GM19452 (cell line): ENCODE measurements at regions not wholly inside any gene's neighbourhood (a gene's known extent, or its start where the extent isn't known, plus 50 kb on each side); places are given as distances from the start of the nearest gene placed in this dataset.
"Not testable (repeated sequence)": the region's sequence is repeated elsewhere in the genome, so short reads cannot be mapped to it uniquely, and the experiment has no call there.

Experiments used
- ATAC-seq: cut with Tn5 transposase; IDR thresholded peaks from one replicate; pipeline ENCODE4 v1.9.1; 2021; ENCODE audit not compliant: unreplicated experiment

DNA sequence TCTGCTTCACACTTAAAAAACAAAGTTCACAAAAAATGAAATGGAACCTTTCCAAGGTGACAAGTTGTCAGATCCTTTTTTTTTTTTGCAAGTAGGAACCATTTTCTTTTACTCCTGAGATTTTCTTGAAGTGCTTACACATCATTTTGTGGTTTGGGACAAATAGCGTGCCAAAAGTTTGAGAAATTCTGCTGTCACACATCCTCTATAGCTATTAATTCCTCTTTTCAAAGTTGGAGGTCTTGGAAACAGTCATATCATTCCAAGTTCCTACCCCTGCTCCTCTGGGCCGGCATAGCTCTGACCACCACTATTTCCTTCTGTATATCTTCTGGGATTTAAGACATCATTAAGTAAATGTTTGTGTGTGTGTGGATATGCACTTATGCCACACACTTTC, 421.6 kb upstream of the SLC10A2 start:
- ATAC-seq: no peak

DNA sequence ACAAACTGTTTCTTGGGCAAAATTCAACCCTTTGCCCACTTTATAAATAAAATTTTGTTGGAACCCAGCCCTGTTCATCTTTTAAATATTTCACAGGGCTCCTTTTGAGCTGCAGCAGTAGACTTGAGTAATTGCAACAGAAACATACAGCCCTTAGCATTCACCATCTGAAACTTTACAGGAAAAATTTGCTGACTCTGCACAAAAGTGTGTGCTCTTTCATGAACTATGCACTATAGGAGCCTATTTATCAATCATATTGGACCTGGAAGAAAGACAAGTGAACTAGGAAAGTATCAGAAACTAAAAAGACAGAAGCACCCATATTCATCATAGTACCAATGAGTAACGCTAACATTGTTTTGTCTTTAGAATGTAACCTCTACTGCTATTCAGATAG, 406.9 kb upstream of the SLC10A2 start:
- ATAC-seq: no peak

DNA sequence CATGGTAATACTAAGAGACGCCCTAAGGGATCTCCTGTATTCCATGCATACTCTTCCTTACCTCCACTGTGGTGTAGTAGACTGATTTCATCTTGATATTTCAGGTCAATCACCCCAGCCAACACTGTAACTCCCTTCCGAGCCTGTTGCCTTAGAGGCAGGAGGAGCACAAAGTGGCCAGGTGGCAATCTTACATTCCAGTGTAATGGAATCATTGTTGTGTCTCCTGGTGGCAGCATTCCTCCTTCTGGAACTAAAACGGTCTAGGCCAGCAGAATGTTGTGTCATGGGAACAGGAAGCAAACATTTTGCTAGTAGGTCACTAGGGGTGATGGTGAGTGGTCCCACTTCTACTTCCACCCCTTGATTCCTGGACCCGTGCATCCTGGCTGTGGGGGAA, 405.7 kb upstream of the SLC10A2 start:
- no peak for ATAC-seq

DNA sequence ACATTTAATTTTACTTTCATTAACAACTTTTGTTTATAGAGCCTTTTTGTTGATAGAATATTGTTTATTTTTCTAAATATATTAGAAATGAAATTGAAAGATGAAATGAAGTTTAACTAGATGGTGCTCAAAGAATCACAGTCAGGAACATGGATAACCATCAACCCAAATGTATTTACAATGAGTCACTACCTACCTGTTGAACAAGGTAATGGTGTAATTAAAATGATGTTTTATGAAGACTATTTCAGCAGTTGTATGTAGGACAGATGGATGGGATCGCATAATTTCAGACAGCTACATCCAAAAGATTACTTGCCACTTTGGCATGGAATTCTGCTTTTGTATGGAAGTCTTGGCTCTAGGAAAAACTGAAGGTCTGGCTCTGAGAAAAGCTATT, 403.6 kb upstream of the SLC10A2 start:
- no peak for ATAC-seq

DNA sequence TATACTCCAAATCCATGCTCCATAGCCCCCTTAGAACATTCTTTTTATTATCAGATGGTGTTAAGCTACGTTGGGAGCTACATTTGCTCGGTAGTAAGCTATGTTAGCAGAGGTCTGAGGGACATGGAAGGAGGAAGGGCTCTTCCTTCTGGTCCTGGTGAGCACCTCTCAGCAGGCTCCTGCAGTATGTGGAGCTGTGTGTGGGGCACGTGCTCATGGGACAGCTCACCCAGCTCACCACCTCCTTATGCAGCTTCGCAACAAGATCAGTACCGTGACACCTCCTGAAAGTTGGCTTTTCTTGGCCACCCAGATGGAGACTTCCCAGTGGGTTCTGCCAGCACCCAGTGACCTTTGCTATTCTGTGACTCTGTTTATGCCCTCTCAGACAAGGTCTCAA, 400.5 kb upstream of the SLC10A2 start:
- no peak for ATAC-seq

DNA sequence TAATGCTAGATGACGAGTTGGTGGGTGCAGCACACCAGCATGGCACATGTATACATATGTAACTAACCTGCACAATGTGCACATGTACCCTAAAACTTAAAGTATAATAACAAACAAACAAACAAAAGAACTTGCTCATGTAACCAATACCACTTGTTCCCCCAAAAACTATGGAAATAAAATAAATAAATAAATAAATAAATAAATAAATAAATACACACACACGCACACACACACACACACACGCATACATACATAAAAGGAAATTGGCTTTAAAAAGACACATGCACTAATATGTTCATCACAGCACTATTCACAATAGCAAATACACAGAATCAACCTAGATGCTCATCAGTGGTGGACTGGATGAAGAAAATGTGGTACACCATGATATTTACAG, 394.0 kb upstream of the SLC10A2 start:
- not testable (repeated sequence) for ATAC-seq

DNA sequence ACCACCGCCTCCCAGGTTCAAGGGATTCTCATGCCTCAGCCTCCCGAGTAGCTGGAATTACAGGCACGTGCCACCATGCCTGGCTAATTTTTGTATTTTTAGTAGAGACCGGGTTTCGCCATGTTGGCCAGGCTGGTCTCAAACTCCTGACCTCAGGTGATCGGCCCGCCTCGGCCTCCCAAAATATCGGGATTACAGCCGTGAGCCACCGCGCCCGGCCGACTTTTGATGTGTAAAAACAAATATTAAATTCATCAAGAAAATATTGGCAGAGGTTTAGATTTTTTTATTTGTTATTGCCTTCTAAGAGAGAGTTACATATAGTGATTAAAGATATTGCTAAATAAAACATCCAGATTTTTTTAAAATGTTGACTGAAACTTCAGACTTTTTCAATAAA, 390.8 kb upstream of the SLC10A2 start:
- not testable (repeated sequence) for ATAC-seq

DNA sequence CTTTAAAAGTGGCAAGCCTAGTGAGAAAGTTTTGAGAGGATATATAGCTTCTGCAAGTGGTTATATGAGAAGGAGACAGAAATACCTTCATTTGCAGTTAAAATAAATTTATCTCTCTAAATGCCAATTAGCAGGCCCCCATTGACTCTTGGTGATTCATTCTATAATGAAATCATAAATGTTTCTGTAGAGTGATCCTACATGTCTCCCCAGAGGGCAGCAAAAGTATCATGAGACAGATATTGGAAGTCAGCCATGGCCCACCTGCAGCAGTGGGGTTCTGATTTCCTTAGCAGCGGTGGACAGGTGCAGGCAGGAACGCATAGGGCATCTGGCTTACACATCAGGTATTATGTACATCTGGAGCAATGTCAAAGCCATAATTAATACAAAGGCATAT, 385.4 kb upstream of the SLC10A2 start:
- ATAC-seq: no peak

DNA sequence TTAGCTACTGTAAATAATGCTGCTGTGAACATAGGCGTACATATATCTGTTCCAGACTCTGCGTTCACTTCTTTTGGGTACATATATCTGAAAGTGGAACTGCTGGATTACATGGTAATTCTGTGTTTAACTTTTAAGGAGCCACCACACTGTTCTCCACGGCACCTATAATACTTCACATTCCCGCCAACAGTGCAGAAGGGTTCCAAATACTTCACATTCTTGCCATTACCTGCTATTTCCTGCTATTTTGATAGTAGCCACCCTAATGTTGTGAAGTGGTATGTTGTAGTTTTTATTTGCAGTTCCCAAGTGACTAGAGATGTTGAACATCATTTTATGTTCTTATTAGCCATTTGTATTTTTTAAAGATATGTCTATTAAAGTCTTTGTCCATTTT, 377.4 kb upstream of the SLC10A2 start:
- ATAC-seq: no peak

DNA sequence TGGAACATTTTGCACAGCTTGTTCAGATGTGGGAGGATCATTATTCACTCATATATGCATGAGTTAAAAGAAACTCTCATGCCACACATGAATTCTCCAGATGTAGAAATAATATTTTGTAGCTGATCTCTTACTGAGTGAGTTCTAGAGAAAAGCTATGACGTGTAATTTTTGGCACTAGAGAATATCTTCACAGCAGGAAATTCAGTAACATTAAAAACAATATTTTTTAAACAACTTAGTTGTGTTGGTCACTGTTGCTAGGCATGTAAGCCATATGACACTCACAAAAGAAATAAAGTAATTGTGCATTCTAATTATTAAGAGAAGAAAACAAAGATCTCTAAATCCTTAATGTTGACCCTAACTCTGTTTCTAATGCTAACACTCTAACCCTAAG, 371.4 kb upstream of the SLC10A2 start:
- ATAC-seq: no peak

DNA sequence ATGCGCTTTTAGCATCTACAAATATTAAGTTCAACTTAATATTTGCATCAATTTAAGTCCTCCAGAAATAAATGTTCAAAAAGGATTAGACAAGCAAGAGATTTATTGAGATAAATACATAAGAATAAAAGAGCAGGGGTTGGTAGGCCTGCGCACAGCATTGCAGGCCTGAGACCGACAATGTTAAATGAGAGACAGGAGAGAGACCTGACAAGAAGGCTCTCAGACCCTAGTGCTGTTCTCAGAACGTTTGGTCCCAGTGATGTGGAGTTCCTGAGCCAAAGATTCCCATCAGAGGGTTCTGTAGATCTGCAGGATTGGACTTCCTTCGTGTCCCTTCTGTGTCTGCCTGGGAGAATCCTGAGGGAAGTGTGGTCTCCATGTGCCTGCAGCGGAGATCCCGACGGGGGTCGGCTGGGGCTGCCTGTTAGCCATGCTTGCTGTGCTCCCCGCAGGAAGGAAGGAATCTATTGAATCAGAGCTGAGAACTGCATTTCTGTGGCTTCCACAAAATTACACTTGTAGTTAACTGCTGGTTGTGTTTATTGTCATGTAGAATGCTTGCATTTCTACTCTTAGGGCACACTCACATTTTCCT, 369.9 kb upstream of the SLC10A2 start:
- no peak for ATAC-seq

DNA sequence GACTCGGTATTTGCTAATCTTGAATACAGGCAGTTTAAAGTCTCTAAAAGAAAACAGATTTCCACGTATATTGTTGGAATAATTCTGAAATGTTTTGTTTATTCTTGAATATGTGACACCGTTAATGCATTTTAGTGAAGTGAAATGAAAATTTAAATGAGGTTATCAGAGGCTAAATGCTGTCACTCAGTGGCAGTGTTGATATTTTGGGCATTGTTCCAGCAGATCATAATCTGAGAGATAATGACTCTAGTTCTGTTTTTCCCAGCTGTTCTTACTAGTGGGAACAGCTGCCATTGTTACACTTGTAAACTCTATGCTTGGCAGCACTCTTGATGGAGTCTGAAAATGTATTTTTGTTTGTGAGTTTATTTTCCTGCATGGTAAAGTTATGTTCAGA, 365.6 kb upstream of the SLC10A2 start:
- ATAC-seq: no peak

DNA sequence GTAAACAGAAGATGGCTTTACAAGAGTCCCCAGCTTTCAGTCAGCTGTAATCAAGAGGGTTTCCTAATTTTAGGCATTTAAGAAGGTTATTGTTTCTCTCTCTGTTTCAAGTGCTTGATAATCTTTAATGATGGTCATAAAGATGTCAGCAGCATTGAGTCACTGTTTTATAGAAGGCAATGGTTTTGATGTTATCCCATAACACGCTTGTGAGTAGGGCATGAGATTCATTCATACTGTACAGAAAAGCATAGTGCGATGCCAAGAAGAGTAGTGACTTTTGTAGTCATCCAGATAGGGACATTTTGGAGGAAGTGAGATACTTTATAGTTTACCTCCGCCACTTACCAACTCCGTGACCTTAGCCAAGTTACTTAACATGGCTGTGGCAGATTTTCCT, 364.2 kb upstream of the SLC10A2 start:
- no peak for ATAC-seq

DNA sequence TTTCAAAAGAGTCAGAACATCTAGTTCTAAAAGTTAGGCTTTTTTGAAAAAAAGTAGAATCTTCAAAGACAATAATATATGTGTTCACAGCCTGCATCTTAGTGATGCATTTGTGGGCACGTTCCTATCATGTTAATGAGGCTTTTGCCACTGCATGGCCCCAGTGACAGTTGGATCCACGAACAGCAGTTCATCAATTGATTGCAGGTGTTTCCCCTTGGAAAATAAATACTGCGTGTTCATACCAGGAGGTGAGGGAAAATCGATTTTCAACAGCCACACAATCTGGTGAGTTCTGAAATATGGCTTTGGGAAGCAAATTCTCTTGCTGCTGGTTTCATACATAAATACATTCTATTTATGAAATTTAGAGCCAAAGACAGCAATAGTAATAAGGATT, 343.8 kb upstream of the SLC10A2 start:
- ATAC-seq: no peak

DNA sequence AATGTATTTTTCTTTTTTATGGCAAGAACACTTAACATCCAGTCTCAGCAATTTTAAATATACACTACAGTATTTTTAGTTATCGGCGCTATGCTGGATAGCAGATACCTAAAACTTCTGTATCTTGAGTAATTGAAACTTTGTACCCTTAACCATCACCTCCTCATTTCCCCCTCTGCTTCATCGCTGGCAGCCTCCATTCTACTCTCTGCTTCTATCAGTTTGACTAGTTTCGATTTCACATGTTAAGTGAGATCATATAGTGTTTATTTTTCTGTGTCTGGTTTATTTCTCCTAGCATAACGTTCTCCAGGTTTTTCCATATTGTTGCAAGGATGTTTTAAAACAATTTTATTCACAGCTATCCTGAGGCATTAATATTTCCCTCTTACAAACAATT, 340.8 kb upstream of the SLC10A2 start:
- ATAC-seq: no peak

DNA sequence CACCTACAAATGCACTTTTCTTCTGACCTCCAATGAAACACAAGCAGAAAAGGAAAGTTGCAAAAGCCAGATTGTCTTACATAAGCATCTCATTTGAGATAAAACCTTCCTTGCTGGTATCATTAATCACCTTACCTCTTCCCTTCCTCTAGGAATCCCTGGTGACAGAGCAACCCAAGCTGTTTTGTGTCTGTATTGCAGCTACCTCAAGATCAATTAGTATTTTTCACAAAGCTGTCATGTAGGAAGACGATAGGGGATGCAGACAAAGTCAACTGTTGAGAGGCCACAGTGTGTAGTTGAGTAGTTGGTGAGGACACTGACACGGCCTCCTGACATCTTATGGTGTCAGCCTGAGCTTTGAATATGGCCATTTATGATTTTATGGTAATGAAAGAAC, 339.1 kb upstream of the SLC10A2 start:
- ATAC-seq: no peak

DNA sequence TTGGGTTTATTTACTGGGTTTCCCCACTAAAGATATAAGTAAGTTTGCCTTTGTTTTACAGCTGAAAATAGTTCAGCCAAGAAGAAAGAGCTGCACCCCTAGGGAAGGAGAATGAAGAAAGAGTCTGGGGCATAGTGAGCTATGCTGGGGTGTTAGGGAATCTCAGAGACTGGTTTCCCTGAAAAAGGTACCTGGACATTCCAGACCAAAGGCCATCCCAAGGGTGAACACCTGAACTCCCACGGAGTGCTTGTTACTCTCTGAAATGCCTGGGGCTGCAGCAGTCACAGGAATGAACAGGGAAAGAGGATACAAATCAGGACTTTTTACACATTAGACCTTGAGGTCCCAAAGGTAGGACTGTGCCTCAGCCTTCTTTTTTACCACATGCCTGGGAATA, 337.6 kb upstream of the SLC10A2 start:
- ATAC-seq: no peak

DNA sequence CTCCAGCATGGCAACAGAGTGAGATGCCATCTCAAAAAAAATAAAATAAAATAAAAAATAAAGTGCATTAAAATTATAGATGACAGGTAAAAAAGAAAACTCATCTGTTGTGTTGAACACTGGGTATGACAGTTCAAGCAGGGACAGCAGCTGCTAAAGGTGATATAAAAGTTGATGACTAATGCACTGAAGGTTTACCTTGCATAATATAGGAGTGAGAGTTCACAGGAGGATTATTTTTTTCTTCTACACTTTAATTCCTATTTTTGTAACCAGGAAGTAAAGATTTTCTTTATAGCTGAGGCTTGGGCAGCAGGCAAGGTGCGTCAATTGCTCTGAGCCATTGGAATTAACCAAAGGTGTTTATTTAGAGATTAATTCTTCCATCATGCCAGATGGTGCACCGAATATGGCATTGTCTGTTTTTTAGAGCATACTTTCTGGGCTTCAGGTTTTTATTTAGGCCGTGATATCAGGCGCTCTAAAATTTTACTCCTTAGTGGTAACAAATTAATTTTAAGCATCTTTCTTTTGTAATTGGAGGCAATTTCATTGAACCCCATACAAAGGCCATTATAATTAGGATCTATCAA, 337.0 kb upstream of the SLC10A2 start:
- ATAC-seq: no peak

DNA sequence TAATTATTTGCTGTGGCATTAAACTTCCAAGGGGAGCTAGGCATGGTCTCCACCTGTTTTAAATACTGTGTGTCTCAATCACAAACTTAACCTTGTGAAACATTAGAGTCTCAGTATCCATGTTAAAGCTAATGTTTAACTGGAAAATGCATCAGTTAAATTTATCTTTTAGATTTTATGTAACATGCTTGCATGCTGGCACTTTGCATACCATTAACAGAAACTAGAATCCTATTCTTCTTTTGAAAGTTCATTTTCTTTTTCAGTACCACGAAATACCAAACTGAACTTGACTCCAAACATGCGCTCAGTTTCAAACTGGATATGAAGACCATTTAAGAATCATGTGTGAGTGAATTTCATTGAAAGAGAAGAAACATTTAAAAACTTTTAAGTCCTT, 328.9 kb upstream of the SLC10A2 start:
- ATAC-seq: peak; percentile 50

DNA sequence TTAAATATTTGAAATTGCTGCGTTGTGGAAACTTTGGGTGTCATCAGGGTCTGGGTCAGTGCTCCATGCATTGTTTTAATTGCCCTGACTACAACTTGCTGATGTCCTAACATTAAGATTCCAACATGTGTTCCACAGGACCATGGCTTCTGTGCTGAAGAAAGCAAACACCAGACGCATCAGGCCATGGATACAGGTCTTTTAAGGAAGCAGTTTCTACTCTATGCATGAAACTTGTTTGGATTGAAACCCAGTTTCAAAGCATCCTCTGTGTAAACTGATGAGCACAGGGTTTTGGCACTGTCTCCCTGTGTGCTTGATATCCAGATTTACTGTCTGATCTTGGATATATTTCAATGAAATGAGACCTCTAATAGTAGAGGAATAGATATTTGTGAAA, 328.4 kb upstream of the SLC10A2 start:
- no peak for ATAC-seq

DNA sequence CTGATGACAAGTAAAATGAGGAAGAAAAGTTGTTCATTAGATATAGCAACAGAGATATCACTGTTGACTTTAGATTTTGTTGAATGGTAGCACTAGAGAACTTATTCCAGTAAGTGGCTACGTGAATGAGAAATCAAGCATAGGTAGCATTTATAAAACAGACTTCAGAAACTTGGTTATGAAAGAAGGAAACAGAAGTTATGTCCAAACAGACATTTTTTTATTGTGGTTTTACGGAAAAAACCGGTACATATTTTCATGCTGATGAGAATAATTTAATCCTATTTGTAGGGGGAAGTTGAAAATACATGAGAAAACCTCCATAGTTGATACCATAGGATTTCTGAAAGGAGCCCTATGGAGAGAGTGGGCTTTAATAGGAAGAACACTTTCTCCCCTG, 325.7 kb upstream of the SLC10A2 start:
- ATAC-seq: no peak

DNA sequence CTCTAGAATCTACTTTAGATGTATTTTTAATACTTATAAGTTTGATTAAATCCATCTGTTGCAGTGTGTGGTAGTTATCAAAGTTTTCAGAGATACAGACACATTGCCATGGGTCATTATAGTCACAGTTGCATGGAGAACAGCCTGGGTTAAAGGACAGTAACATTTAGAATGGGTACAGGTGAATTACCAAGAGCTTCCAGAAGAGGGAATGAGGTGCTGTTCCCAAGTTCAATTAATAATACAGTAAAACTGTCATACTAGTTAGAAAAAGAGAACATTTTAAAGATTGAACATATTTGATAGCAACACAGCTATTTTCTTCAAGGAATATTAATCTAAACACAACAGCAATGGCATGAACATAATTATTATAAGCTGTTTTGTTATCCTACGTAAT, 322.6 kb upstream of the SLC10A2 start:
- ATAC-seq: no peak

DNA sequence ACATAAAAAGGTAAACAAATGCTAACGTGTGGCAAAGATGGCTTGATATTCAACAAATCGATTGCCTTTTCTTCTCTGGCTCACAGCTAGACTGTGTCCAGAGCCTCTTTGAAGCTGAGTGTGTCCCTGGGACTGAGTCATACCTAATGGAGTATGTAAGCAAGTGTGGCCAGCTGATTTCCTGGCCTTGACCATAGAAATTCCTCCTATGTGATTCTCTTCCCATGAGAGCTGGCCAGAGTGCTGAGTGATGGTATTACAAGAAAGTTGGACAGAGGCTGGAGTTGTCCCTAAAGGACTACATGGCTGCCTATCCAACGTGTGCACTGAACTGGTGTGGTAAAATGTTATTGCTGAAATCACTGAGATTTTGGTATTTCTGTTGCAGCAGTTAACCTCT, 320.1 kb upstream of the SLC10A2 start:
- ATAC-seq: no peak
